ENCODE measurements at regions not wholly inside any gene's neighbourhood (a gene's known extent, or its start where the extent isn't known, plus 50 kb on each side); places are given as distances from the start of the nearest gene placed in this dataset.

DNA sequence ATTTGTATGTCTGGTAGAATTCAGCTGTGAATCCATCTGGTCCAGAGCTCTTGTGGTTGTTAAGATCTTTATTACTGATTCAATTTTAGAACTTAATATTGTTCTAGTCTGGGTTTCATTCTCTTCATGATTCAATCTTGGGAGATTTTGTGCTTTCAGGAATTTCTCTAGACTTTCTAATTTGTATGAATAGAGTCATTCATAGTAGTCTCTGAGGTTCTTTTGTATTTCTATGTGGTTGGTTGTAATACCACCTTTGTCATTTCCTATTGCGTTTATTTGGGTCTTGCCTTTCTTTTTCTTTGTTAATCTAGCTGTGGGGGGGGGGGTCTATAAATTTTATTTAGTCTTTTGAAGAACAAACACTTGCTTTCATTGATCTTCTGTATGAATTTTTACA lies 824.8 kb upstream of the GALNTL6 start:
- no peak overlapping the region for H3K4me3 ChIP-seq (ENCODE audit: low read length in 2 of 2)
- ATAC-seq (ENCODE audit: low FRiP score), result no peak
- intact Hi-C loops (cut with DNase I), result no loop called here
- no peak for DNase-seq
- 81 to 86% methylated on average over 1 of the region's 1 CpG for WGBS, 2 donors
- no peaks in the 10 kb centered on the region for H3K27me3 ChIP-seq (ENCODE audit: control insufficient read depth in 1 of 2, insufficient read depth in 2 of 2, low read length in 1 of 2)
- H3K4me1 ChIP-seq (ENCODE audit: control insufficient read depth in 1 of 2, insufficient read depth in 2 of 2, low read length in 2 of 2), result no peaks in the 10 kb centered on the region
- no peak overlapping the region for H3K27ac ChIP-seq (ENCODE audit: low read depth in 1 of 2, low read length in 2 of 2)
- H3K9me3 ChIP-seq (ENCODE audit: control insufficient read depth, low read length), result no peaks in the 10 kb centered on the region
- no peaks in the 10 kb centered on the region for H3K36me3 ChIP-seq (ENCODE audit: control insufficient read depth in 1 of 2, insufficient read depth in 2 of 2, low read length in 1 of 2)

DNA sequence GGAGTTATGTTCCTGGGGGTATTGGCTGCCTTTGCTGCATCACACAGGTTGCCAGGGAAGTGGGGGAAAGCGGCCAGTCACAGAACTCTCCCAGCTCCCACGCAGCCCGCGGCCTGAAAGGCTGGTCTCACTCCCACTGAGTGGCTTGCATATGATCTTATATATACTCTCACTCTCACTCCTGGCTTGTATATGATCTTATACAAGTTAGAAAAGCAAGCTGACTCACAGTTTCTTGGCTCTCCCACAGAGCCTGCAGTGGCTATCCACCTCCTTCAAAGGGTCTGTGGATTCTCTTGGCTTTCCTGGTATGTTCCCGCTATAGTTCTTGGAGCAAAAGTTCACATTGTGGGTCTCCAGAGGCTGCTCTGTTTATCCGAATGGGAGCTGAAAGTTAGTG lies 833.5 kb upstream of the GALNTL6 start:
- Histone ChIP-seq H3K27me3 (ENCODE audit: control insufficient read depth in 1 of 2, insufficient read depth in 2 of 2, low read length in 1 of 2) (no peaks in the 10 kb centered on the region), H3K4me1 (ENCODE audit: control insufficient read depth in 1 of 2, insufficient read depth in 2 of 2, low read length in 2 of 2) (no peaks in the 10 kb centered on the region), H3K36me3 (ENCODE audit: control insufficient read depth in 1 of 2, insufficient read depth in 2 of 2, low read length in 1 of 2) (no peaks in the 10 kb centered on the region), H3K4me3 (ENCODE audit: low read length in 2 of 2) (no peak overlapping the region), H3K9me3 (ENCODE audit: control insufficient read depth, low read length) (no peaks in the 10 kb centered on the region), H3K27ac (ENCODE audit: low read depth in 1 of 2, low read length in 2 of 2) (no peak overlapping the region)
- intact Hi-C loops (cut with DNase I), result no loop called here
- DNase-seq (peak in 1 of 2 donors; percentile 70), ATAC-seq (ENCODE audit: low FRiP score) (peak; percentile 66)
- 25 to 34% methylated on average over 6 of the region's 6 CpGs for WGBS, 2 donors

DNA sequence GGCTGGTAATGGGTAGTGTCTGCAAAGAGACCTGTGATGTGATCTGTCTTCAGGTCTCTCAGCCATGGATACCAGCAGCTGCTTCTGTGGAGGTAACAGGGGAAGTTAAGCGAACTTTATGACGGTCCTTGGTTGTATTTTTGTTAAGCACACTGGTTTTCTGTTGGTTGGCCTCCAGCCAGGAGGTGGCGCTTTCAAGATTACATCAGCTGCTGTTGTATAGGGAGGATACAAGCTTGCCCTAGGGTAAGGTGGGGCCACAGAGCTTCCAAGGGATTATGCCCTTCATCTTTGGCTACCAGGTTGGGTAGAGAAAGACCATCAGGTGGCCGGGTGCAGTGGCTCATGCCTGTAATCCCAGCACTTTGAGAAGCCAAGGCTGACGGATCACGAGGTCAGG lies 834.2 kb upstream of the GALNTL6 start:
- Histone ChIP-seq H3K9me3 (ENCODE audit: control insufficient read depth, low read length) (no peaks in the 10 kb centered on the region), H3K27me3 (ENCODE audit: control insufficient read depth in 1 of 2, insufficient read depth in 2 of 2, low read length in 1 of 2) (no peaks in the 10 kb centered on the region), H3K27ac (ENCODE audit: low read depth in 1 of 2, low read length in 2 of 2) (no peak overlapping the region), H3K36me3 (ENCODE audit: control insufficient read depth in 1 of 2, insufficient read depth in 2 of 2, low read length in 1 of 2) (no peaks in the 10 kb centered on the region), H3K4me3 (ENCODE audit: low read length in 2 of 2) (no peak overlapping the region), H3K4me1 (ENCODE audit: control insufficient read depth in 1 of 2, insufficient read depth in 2 of 2, low read length in 2 of 2) (no peaks in the 10 kb centered on the region)
- 80 to 94% methylated on average over 6 of the region's 6 CpGs for WGBS, 2 donors
- no peak for ATAC-seq (ENCODE audit: low FRiP score)
- intact Hi-C loops (cut with DNase I), result no loop called here
- no peak for DNase-seq

DNA sequence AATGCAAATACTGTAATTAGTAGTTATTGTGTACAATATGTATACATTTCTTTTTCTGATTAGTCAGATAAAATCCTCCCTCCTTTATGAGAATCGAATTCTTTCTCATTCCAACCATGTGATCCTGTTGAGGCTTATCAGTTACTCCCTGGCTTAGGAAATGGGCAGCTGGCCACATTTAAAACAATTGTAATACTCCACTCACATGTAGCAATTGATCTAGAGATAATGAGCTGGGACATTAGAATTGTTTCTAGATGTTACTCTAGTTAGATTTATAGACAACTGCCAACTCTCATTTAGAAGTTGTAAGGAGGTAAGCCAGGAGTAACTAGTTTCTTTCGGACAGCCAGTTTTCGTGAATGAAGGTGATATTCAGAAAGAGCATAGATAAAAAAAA lies 859.3 kb upstream of the AADAT start:
- ATAC-seq (ENCODE audit: low FRiP score), result no peak
- intact Hi-C loops (cut with DNase I), result no loop called here
- H3K27me3 ChIP-seq (ENCODE audit: control insufficient read depth in 1 of 2, insufficient read depth in 2 of 2, low read length in 1 of 2), result no peaks in the 10 kb centered on the region

DNA sequence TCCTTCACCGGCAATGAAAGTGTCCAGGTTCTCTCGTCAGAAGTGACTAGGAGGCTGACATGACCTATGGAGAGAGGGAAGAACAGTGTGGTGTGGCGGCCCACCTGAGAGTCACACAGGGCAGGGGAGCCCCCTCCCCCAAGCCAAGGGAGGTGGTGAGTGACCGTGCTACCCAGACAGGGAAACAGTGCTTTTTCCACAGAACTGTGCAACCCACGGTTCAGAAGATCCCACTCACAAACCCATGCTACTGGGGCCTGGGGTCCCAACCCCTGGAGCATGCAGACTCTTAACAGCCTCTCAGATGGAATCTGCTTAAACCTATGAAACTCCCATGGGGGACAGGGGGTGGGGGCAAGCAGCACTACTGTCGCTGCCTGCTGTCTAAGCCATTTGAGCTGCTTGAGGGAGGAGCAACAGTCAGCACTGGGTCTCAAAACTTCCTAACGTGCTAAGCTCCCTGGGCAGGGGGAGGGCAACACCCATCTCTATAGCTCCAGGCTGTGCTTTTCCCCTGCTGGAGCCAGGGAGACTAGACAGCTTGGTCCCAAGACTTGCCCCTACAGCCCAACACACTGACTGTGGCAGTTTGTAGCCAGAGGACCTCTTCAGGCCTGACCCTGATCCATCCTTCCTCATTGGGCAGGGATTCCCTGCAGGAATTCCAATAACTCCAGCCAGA lies 850.4 kb upstream of the AADAT start:
- WGBS, 2 donors, result 65 to 66% methylated on average over 7 of the region's 7 CpGs
- ATAC-seq (ENCODE audit: low FRiP score), result peak; percentile 36

More for the DNA sequence above, 859.3 kb upstream of the AADAT start:
- no peak for DNase-seq
- Histone ChIP-seq H3K36me3 (ENCODE audit: control insufficient read depth in 1 of 2, insufficient read depth in 2 of 2, low read length in 1 of 2) (no peaks in the 10 kb centered on the region), H3K27ac (ENCODE audit: low read depth in 1 of 2, low read length in 2 of 2) (no peak overlapping the region), H3K9me3 (ENCODE audit: control insufficient read depth, low read length) (no peaks in the 10 kb centered on the region), H3K4me1 (ENCODE audit: control insufficient read depth in 1 of 2, insufficient read depth in 2 of 2, low read length in 2 of 2) (no peaks in the 10 kb centered on the region), H3K4me3 (ENCODE audit: low read length in 2 of 2) (no peak overlapping the region)
- 78 to 88% methylated on average over 3 of the region's 3 CpGs for WGBS, 2 donors

DNA sequence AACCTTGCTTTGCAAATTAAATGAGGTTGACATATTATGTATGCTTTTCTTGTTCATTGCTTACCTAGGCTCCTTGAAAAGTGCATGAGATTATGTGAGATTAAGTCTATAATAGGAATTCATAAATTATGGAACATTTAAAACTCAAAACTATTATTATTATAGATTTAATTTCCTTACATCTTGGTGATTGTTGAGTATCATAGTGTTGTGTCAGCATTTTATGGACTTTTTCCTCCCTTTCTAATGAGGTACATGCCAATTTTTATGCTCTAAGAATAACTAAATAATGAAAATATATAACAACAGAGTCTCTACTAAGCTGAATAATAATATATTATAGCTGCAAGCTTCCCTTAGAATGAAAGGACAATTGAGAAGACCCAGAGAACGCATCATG lies 848.8 kb upstream of the AADAT start:
- Histone ChIP-seq H3K4me1 (ENCODE audit: control insufficient read depth in 1 of 2, insufficient read depth in 2 of 2, low read length in 2 of 2) (no peaks in the 10 kb centered on the region), H3K27me3 (ENCODE audit: control insufficient read depth in 1 of 2, insufficient read depth in 2 of 2, low read length in 1 of 2) (no peaks in the 10 kb centered on the region), H3K27ac (ENCODE audit: low read depth in 1 of 2, low read length in 2 of 2) (no peak overlapping the region), H3K4me3 (ENCODE audit: low read length in 2 of 2) (no peak overlapping the region), H3K9me3 (ENCODE audit: control insufficient read depth, low read length) (no peaks in the 10 kb centered on the region), H3K36me3 (ENCODE audit: control insufficient read depth in 1 of 2, insufficient read depth in 2 of 2, low read length in 1 of 2) (no peaks in the 10 kb centered on the region)
- ATAC-seq (ENCODE audit: low FRiP score), result no peak
- DNase-seq, result no peak
- intact Hi-C loops (cut with DNase I), result no loop called here
- 37 to 74% methylated on average over 1 of the region's 1 CpG for WGBS, 2 donors

More for the DNA sequence above, 850.4 kb upstream of the AADAT start:
- H3K4me1 ChIP-seq (ENCODE audit: control insufficient read depth in 1 of 2, insufficient read depth in 2 of 2, low read length in 2 of 2), result no peaks in the 10 kb centered on the region
- no peak for DNase-seq
- intact Hi-C loops (cut with DNase I), result no loop called here
- no peak overlapping the region for H3K27ac ChIP-seq (ENCODE audit: low read depth in 1 of 2, low read length in 2 of 2)
- H3K36me3 ChIP-seq (ENCODE audit: control insufficient read depth in 1 of 2, insufficient read depth in 2 of 2, low read length in 1 of 2), result no peaks in the 10 kb centered on the region
- H3K9me3 ChIP-seq (ENCODE audit: control insufficient read depth, low read length), result no peaks in the 10 kb centered on the region
- no peak overlapping the region for H3K4me3 ChIP-seq (ENCODE audit: low read length in 2 of 2)
- no peaks in the 10 kb centered on the region for H3K27me3 ChIP-seq (ENCODE audit: control insufficient read depth in 1 of 2, insufficient read depth in 2 of 2, low read length in 1 of 2)

DNA sequence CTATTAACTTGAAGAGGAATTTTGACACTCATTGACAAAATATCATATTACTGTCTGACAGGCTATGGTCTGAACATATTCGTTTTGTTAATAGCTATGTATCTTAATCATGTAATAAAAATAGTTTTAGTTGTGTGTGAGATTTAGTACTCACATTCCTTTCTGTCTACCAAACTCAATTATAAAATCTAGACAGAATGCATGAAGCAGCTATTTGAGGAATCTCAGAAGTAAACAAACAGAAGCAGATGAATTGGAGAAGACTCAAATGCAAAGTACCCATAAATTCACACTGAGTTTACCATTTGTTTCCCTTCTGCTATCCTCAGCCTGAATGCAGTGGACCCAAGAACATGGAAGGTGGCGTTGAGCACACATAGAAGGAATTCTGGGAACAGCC lies 841.6 kb upstream of the AADAT start:
- H3K4me3 ChIP-seq (ENCODE audit: low read length in 2 of 2), result no peak overlapping the region
- H3K9me3 ChIP-seq (ENCODE audit: control insufficient read depth, low read length), result no peaks in the 10 kb centered on the region
- no peaks in the 10 kb centered on the region for H3K36me3 ChIP-seq (ENCODE audit: control insufficient read depth in 1 of 2, insufficient read depth in 2 of 2, low read length in 1 of 2)
- H3K27ac ChIP-seq (ENCODE audit: low read depth in 1 of 2, low read length in 2 of 2), result no peak overlapping the region
- ATAC-seq (ENCODE audit: low FRiP score) (no peak), DNase-seq (no peak)
- no peaks in the 10 kb centered on the region for H3K27me3 ChIP-seq (ENCODE audit: control insufficient read depth in 1 of 2, insufficient read depth in 2 of 2, low read length in 1 of 2)
- intact Hi-C loops (cut with DNase I), result no loop called here
- no peaks in the 10 kb centered on the region for H3K4me1 ChIP-seq (ENCODE audit: control insufficient read depth in 1 of 2, insufficient read depth in 2 of 2, low read length in 2 of 2)
- WGBS, 2 donors, result 45 to 49% methylated on average over 2 of the region's 2 CpGs

DNA sequence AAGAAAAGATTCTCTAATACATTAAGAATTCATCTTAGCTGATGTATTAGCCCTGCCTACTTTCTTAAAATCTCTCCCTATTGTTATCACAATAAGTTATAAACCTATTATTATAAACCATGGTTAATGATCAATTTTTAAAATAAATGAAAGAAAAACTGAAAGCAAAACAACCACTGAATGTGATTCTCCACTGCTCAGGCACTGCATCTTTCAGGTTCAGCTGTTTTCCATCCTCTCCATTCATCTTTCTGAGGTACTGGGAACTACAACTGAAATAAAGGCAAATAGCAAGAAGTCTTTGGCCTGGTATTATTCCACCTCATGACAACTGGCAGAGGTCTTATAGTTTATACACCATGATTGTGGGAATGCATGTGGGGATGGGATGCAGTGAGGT lies 798.9 kb upstream of the AADAT start:
- intact Hi-C loops (cut with DNase I), result no loop called here
- ATAC-seq (ENCODE audit: low FRiP score) (no peak), DNase-seq (no peak)
- H3K4me1 ChIP-seq (ENCODE audit: control insufficient read depth in 1 of 2, insufficient read depth in 2 of 2, low read length in 2 of 2), result no peaks in the 10 kb centered on the region
- no peak overlapping the region for H3K27ac ChIP-seq (ENCODE audit: low read depth in 1 of 2, low read length in 2 of 2)
- no peaks in the 10 kb centered on the region for H3K27me3 ChIP-seq (ENCODE audit: control insufficient read depth in 1 of 2, insufficient read depth in 2 of 2, low read length in 1 of 2)
- H3K36me3 ChIP-seq (ENCODE audit: control insufficient read depth in 1 of 2, insufficient read depth in 2 of 2, low read length in 1 of 2), result no peaks in the 10 kb centered on the region
- no peak overlapping the region for H3K4me3 ChIP-seq (ENCODE audit: low read length in 2 of 2)
- H3K9me3 ChIP-seq (ENCODE audit: control insufficient read depth, low read length), result no peaks in the 10 kb centered on the region

DNA sequence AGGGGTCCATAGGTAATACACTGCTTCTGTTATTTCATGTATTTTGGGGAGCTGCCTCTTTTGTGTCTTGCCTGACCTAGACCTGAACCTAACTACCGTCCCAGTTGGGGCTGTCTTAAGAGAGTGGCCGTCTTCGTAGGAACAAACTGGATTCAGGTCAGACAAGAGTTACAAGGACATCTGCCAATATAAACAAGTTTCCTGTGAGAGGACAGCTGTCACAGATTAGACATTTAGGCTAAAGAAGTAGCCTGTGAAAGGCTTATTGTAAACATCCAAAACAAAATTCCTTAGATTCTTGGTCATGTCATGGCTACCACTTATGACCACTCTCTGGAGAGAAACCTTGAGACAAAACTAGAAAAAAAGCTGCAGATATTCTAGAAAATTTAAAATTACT lies 797.6 kb upstream of the AADAT start:
- intact Hi-C loops (cut with DNase I), result no loop called here
- WGBS, 2 donors, result 10 to 17% methylated on average over 3 of the region's 3 CpGs
- no peaks in the 10 kb centered on the region for H3K4me1 ChIP-seq (ENCODE audit: control insufficient read depth in 1 of 2, insufficient read depth in 2 of 2, low read length in 2 of 2)
- DNase-seq, result no peak
- no peak overlapping the region for H3K27ac ChIP-seq (ENCODE audit: low read depth in 1 of 2, low read length in 2 of 2)
- no peak overlapping the region for H3K4me3 ChIP-seq (ENCODE audit: low read length in 2 of 2)
- H3K27me3 ChIP-seq (ENCODE audit: control insufficient read depth in 1 of 2, insufficient read depth in 2 of 2, low read length in 1 of 2), result no peaks in the 10 kb centered on the region
- H3K36me3 ChIP-seq (ENCODE audit: control insufficient read depth in 1 of 2, insufficient read depth in 2 of 2, low read length in 1 of 2), result no peaks in the 10 kb centered on the region
- no peak for ATAC-seq (ENCODE audit: low FRiP score)
- H3K9me3 ChIP-seq (ENCODE audit: control insufficient read depth, low read length), result no peaks in the 10 kb centered on the region
